Right lobe of liver (tissue), 4 donors: ENCODE measurements at regions not wholly inside any gene's neighbourhood (a gene's known extent, or its start where the extent isn't known, plus 50 kb on each side); places are given as distances from the start of the nearest gene placed in this dataset.

Experiments
- CTCF ChIP-seq, 4 donors: fragments of 200-600 bp in 3 of 4; fragments of 450-650 bp in 1 of 4; IDR thresholded peaks; one replicate each; pipeline versions ENCODE4 v1.5.1 to v1.8.0; 2016 to 2022; ENCODE audit warnings: antibody characterized with exemption in 4 of 4, mild to moderate bottlenecking in 2 of 4
- POLR2A ChIP-seq: fragments of 450-650 bp; IDR thresholded peaks from one replicate; pipeline ENCODE4 v1.6.1; 2017; ENCODE audit warnings: antibody characterized with exemption, mild to moderate bottlenecking
- donor health status: DM: no; HTN: no; CAD: no.
- donor health status: DM: no; HTN: no; CAD: no.
- donor health status: DM: no; HTN: yes; CAD: no.

DNA sequence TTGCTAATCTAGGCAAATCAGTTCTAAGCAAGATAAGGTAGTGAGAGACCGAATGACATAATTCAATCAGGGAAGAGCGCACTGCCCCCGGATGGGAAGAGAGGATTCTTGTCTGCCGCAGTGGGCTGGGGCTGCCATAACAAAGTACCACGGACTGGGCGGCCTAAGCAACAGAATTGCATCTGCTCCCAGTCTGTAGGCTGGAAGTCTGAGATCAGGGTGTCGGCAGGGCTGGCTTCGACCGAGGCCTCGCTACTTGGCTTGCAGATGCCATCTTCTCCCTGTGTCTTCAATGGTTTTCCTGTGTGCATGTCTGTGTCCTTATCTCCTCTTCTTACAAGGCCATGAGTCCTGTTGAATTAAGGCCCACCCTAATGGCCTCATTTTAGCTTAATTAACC, 59.7 kb upstream of the TMEM72 start:
- TF ChIP-seq CTCF (IDR thresholded peaks at IDR 0.05) (no peak), POLR2A (no peak)
